ENCODE measurements at regions not wholly inside any gene's neighbourhood (a gene's known extent, or its start where the extent isn't known, plus 50 kb on each side); places are given as distances from the start of the nearest gene placed in this dataset.
"Not testable (repeated sequence)": the region's sequence is repeated elsewhere in the genome, so short reads cannot be mapped to it uniquely, and the experiment has no call there.

GRCh38 chr10:71086439-71087080 lies 125.8 kb upstream of the UNC5B start:
- no peak for DNase-seq

DNA sequence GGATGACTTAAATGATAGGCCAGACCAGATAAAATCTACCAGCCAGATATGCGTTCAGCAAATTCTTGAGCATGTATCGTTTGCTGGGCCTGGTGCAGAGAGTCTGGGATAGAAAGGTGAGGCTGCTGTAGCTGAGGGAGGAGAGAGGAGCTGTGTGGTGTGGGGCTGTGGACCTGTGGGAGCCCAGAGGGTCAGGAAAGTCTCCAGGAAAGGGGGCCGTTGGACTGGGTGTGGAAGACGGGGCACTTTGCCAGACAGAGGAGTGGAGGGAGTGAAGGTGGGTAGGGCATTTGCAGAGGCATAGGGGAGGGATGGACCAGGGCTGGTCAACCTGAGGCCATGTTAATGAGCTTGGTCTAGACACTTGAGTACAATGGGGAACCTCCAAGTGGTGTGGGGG lies 124.7 kb upstream of the UNC5B start:
- DNase-seq: no peak

DNA sequence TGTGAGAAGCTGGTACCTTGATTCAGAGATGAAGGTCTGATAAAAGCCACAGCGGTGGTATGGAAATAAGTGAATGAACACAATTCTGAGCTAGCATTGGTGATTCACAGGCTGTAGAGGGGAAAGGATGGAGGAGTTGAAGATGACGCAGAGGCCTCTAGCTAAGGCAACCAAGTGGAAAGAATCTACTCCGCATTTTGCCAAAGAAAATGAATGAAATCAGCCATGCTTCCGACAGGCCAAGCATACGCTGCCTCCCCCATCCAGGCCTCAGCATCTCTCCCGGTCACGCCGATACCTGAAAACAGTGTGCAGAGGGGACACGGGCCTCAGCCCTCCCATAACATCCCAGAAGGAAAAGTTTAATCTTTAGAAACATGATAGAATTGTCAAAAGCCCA lies 124.3 kb upstream of the UNC5B start:
- no peak for DNase-seq

DNA sequence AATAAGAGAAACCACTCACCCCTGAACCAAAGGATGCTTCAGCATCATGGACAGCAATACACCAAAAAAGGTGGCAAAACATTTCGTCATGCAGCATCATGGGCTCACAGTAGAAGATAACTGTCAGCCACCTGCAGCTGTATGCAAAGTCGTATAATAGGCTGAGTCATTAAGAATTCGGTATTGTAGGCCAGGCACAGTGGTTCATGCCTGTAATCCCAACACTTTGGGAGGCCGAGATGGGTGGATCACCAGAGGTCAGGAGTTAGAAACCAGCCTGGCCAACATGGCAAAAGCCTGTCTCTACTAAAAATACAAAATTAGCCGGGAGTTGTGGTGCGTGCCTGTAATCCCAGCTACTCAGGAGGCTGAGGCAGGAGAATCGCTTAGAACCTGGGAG lies 123.8 kb upstream of the UNC5B start:
- DNase-seq: not testable (repeated sequence)

GRCh38 chr10:71089162-71089561 lies 123.2 kb upstream of the UNC5B start:
- DNase-seq: no peak

GRCh38 chr10:71090330-71090729 lies 122.0 kb upstream of the UNC5B start:
- no peak for DNase-seq

- no peak for DNase-seq
Measured at GRCh38 chr10:71090801-71091200, 121.6 kb upstream of the UNC5B start.

- DNase-seq: no peak
Measured at GRCh38 chr10:71092812-71093401, 119.5 kb upstream of the UNC5B start.

DNA sequence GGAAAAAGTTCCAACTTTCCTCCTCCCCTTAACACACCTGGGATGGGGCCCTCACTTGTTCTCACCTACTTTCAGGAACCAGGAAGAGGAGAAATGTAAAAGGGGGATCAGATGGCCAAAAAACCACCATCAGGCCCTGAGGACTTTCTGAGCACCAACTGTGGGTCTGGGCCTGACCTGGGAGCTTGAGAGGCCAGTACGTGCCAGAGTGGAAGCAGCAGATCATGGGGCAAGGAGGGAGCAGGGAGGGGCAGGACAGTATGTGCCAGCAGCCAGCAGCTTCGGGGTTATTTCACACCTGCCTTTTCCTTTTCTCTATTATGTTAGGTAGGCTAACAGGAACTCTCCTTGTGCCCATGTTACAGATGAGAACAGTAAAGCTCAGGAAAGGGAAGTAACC lies 118.8 kb upstream of the UNC5B start:
- no peak for DNase-seq

DNA sequence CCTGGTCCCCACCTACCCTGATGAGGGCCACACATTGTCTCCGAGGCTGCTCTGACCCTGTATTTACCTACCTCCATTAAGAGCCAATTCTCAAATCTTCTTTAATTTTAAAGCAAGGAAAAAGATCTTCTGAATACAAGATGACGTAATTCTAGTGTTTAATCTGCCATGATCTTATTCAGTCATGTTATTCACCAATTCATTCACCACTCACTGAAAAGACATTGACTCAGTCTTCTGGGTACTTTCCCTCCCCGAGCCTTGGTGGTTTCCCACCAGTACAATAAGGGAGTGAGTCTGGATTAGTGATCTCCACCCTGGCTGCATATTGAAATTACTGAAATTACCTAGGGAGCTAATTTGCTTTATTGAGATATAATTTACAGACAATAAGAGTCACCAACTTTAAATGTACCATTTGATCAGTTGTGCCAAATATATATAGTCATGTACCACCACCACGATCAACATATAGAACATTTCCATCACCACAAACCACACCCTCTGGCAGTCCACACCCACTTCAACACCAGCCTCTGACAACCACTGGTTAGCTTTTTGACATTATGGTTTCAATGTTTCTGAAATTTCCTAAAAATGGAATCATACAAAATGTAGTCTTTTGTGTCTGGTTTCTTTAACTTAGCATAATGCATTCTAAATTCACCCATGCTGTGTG lies 117.5 kb upstream of the UNC5B start:
- DNase-seq: no peak

DNA sequence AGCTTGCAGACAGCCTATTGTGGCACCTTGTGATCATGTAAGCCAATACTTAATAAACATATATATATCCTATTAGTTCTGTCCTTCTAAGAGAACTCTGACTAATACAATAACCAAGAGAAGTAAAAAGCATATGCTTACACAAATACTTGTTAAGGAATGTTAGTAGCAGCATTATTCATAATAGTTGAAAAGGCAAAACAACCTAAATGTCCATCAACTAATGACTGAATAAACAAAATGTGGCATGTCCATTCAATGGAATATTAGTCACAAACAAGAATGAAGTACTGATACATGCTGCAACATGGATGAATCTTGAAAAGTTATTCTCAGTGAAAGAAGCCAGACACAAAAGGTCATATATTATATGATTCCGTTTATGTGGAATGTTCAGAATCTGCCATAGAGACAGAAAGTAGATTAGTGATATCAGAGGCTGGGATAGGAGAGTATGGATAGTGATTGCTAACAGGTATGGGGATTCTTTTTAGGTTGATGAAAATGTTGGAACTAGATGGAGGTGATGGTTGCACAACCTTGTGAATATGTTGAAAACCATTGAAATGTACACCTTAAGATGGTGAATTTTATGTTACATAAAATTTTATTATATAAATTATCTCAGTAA lies 112.5 kb upstream of the UNC5B start:
- DNase-seq: no peak

DNA sequence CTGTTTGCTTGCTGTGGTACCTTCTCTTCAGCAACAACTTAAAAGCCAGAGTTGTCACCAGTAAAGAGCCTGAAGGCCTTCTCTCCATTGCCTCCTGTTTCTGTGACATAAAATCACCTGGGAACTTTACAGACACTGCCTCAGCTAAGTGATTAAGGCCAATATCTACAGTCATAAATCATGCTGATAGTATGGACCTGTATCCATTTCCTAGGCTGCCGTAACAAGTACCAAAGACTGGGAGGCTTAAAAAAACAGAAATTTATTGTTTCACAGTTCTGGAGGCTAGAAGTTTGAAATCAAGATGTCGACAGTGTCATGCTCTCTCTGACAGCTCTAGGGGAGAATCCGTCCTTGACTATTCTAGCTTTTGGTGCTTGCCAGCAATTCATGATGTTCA lies 108.4 kb upstream of the UNC5B start:
- no peak for DNase-seq

- DNase-seq: not testable (repeated sequence)
Measured at GRCh38 chr10:71106151-71106550, 106.2 kb upstream of the UNC5B start.

DNA sequence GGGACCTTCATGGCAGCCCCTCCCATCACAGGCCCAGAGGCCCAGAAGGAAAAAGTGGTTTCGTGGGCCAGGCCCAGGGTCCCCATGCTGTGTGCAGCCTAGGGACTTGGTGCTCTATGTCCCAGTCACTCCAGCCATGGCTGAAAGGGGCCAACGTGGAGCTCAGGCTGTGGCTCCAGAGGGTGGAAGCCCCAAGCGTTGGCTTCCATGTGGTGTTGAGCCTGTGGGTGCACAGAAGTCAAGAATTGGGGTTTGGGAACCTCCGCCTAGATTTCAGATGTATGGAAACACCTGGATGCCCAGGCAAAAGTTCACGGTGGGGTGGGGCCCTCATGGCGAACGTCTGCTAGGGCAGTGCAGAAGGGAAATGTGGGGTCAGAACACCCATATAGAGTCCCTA lies 105.3 kb upstream of the UNC5B start:
- DNase-seq: not testable (repeated sequence)

DNA sequence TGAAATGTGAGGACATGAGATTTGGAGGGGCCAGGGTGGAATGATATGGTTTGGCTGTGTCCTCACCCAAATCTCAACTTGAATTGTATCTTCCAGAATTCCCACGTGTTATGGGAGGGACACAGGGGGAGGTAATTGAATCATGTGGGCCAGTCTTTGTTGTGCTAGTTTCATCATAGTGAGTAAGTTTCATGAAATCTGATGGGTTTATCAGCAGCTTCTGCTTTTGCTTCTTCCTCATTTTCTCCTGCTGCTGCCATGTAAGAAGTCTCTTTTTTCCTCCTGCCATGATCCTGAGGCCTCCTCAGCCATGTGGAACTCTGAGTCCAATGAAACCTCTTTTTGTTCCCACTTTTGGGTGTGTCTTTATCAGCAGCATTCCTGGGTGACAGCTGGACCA lies 104.3 kb upstream of the UNC5B start:
- not testable (repeated sequence) for DNase-seq

DNA sequence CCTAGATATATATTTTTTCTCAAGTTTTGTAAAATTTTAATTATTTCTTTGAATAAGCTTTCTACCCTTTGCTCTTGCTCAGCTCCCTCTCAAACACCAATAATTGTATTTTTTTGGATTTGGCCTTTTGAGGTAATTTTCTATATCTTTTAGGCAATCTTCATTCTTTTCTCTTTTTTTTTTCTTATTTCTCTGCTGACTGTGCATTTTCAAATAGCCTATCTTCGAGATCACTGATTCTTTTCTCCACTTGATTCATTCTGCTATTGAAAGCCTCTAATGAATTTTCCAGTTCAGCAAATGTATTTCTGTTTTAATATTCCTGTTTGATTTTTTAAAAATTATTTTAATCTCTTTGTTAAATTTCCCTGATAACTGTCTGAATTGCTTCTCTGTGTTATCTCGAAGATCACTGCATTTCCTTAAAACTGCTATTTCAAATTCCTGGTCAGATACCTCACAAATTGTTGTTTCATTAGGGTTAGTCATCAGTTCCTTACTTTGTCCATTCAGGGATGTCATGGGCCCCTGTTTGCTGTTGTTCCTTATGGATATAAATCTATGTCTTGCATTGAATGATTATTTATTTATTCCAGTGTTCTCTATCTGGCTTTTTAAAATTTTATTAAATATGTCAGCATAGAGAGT lies 100.1 kb upstream of the UNC5B start:
- DNase-seq: no peak

DNA sequence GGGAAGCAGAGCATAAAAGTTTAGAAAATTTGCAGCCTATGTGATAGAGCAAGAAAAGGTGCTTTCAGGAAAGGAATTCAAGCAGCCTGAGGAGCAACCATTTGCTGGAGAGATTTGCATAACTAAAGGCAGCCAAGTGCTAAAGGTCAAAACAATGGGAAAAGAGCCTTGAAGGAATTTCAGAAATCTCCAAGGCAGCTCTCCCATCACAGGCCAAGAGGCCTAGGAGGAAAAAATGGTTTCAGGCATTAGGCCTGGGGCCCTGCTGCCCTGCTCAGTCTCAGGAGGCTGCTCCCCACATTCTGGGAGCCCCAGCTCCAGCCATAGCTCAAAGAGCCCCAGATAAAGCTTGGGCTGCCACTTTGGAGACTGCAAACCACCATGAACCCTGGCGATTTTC lies 95.9 kb upstream of the UNC5B start:
- no peak for DNase-seq

DNA sequence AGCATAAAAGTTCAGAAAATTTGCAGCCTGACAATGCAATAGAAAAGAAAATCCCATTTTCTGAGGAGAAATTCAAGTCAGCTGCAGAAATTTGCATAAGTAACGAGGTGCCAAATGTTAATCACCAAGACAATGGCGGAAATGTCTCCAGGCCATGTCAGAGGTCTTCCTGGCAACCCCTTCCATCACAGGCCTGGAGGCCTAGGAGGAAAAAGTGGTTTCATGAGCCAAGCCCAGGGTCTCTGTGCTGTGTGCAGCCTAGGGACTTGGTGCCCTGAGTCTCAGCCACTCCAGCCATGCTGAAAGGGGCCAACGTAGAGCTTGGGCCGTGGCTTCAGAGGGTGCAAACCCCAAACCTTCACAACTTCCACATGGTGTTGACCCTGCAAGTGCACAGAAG lies 94.8 kb upstream of the UNC5B start:
- not testable (repeated sequence) for DNase-seq

DNA sequence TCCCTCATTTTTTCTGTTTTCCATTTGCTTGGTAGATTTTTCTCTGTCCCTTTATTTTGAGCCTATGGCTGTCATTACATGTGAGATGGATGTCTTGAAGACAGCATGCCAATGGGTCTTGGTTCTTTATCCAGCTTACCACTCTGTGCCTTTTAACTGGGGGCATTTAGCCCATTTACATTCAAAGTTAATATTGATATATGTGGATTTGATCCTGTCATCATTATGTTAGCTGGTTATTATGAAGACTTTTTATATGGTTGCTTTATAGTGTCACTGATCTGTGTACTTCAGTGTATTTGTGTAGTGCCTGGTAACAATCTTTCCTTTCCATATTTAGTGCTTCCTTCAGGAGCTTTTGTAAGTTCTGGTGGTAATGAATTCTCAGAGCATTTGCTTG lies 89.3 kb upstream of the UNC5B start:
- DNase-seq: no peak

GRCh38 chr10:71124921-71125748 lies 87.2 kb upstream of the UNC5B start:
- DNase-seq: no peak

DNA sequence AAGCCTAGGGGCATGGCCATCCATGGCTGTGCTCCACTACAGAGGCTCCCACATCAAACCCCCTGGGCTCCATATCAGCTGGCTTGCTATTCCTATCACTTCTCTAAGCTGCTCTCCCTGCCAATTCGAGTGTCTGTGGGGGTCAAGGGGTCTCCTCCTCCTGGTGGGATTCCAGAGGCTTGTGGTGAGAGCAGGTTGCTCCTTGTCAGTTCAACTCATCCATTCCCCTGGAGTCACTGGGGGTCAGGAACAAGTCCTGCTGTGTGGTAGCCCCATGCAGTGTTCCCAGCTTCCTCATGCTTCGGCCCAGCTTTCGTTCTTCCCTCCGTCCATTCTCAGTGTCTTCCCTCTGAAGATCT lies 86.6 kb upstream of the UNC5B start:
- no peak for DNase-seq

DNA sequence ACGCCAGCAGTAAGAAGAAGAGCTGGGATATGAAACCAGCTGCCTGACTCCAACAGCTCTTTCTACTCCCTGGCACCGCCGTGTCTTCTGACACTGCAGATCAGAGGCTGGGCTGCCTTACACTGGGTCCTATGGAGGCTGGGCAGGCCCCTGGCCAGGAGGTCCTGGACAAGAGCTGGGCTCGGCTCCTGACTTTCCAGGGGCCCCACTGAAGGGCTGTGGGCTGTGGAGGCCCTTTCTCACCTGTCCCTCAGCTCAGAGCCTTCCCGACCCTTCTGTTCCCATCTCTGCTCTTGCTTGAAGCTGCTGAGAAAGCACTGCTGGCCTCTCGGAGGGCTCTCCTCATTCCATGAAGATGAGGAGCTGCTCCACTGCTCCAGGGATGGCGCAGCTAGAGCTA lies 85.9 kb upstream of the UNC5B start:
- no peak for DNase-seq
